ENCODE measurements at regions not wholly inside any gene's neighbourhood (a gene's known extent, or its start where the extent isn't known, plus 50 kb on each side); places are given as distances from the start of the nearest gene placed in this dataset.

GRCh38 chr18:60794802-60795201, 422.2 kb upstream of the MC4R start:
- H3K9ac ChIP-seq (ENCODE audit: low read length): no peak overlapping the region
- H3K4me1 ChIP-seq (ENCODE audit: control insufficient read depth, low read depth, low read length): no peaks in the 10 kb centered on the region
- no peaks in the 10 kb centered on the region for H3K9me3 ChIP-seq (ENCODE audit: control insufficient read depth, low read depth, low read length)
- no peaks in the 10 kb centered on the region for H3K36me3 ChIP-seq (ENCODE audit: control insufficient read depth, low read depth, low read length)
- H3K27ac ChIP-seq (ENCODE audit: low read length): no peak overlapping the region
- H3K4me3 ChIP-seq (ENCODE audit: low read length): no peak overlapping the region
- H3K27me3 ChIP-seq (ENCODE audit: control insufficient read depth, insufficient read depth, low read length): no peaks in the 10 kb centered on the region

- Histone ChIP-seq H3K4me1 (ENCODE audit: control insufficient read depth, low read depth, low read length) (peaks cover 22% of the 10 kb centered on the region), H3K27ac (ENCODE audit: low read length) (peak overlapping the region; percentile 12), H3K9ac (ENCODE audit: low read length) (peak overlapping the region; percentile 30), H3K27me3 (ENCODE audit: control insufficient read depth, insufficient read depth, low read length) (peaks cover 28% of the 10 kb centered on the region), H3K4me3 (ENCODE audit: low read length) (peak overlapping the region; percentile 42), H3K36me3 (ENCODE audit: control insufficient read depth, low read depth, low read length) (no peaks in the 10 kb centered on the region), H3K9me3 (ENCODE audit: control insufficient read depth, low read depth, low read length) (no peaks in the 10 kb centered on the region)
These were observed 431.8 kb upstream of the MC4R start for GRCh38 chr18:60804415-60804814.

- no peak overlapping the region for H3K4me3 ChIP-seq (ENCODE audit: low read length)
- H3K27me3 ChIP-seq (ENCODE audit: control insufficient read depth, insufficient read depth, low read length): peaks cover 28% of the 10 kb centered on the region
- H3K27ac ChIP-seq (ENCODE audit: low read length): no peak overlapping the region
- peaks cover 23% of the 10 kb centered on the region for H3K4me1 ChIP-seq (ENCODE audit: control insufficient read depth, low read depth, low read length)
- no peaks in the 10 kb centered on the region for H3K36me3 ChIP-seq (ENCODE audit: control insufficient read depth, low read depth, low read length)
- no peak overlapping the region for H3K9ac ChIP-seq (ENCODE audit: low read length)
- no peaks in the 10 kb centered on the region for H3K9me3 ChIP-seq (ENCODE audit: control insufficient read depth, low read depth, low read length)
These were observed 437.4 kb upstream of the MC4R start for GRCh38 chr18:60809937-60810336.

- no peaks in the 10 kb centered on the region for H3K9me3 ChIP-seq (ENCODE audit: control insufficient read depth, low read depth, low read length)
- H3K27ac ChIP-seq (ENCODE audit: low read length): no peak overlapping the region
- H3K27me3 ChIP-seq (ENCODE audit: control insufficient read depth, insufficient read depth, low read length): no peaks in the 10 kb centered on the region
- H3K36me3 ChIP-seq (ENCODE audit: control insufficient read depth, low read depth, low read length): no peaks in the 10 kb centered on the region
- H3K4me1 ChIP-seq (ENCODE audit: control insufficient read depth, low read depth, low read length): peaks cover 6% of the 10 kb centered on the region
- no peak overlapping the region for H3K4me3 ChIP-seq (ENCODE audit: low read length)
- no peak overlapping the region for H3K9ac ChIP-seq (ENCODE audit: low read length)
These were observed 440.3 kb upstream of the MC4R start for GRCh38 chr18:60812921-60813320.

- H3K9ac ChIP-seq (ENCODE audit: low read length): no peak overlapping the region
- H3K4me3 ChIP-seq (ENCODE audit: low read length): no peak overlapping the region
- no peaks in the 10 kb centered on the region for H3K36me3 ChIP-seq (ENCODE audit: control insufficient read depth, low read depth, low read length)
- no peaks in the 10 kb centered on the region for H3K4me1 ChIP-seq (ENCODE audit: control insufficient read depth, low read depth, low read length)
- H3K9me3 ChIP-seq (ENCODE audit: control insufficient read depth, low read depth, low read length): no peaks in the 10 kb centered on the region
- H3K27ac ChIP-seq (ENCODE audit: low read length): no peak overlapping the region
- H3K27me3 ChIP-seq (ENCODE audit: control insufficient read depth, insufficient read depth, low read length): no peaks in the 10 kb centered on the region
These were observed 453.8 kb upstream of the MC4R start for GRCh38 chr18:60826346-60826745.

- Histone ChIP-seq H3K9ac (ENCODE audit: low read length) (no peak overlapping the region), H3K4me1 (ENCODE audit: control insufficient read depth, low read depth, low read length) (no peaks in the 10 kb centered on the region), H3K36me3 (ENCODE audit: control insufficient read depth, low read depth, low read length) (no peaks in the 10 kb centered on the region)
These were observed 459.4 kb upstream of the MC4R start for GRCh38 chr18:60831971-60832370.

GRCh38 chr18:60838677-60839076, 466.1 kb upstream of the MC4R start:
- Histone ChIP-seq H3K36me3 (ENCODE audit: control insufficient read depth, low read depth, low read length) (no peaks in the 10 kb centered on the region), H3K9ac (ENCODE audit: low read length) (no peak overlapping the region), H3K4me1 (ENCODE audit: control insufficient read depth, low read depth, low read length) (no peaks in the 10 kb centered on the region), H3K9me3 (ENCODE audit: control insufficient read depth, low read depth, low read length) (no peaks in the 10 kb centered on the region), H3K27me3 (ENCODE audit: control insufficient read depth, insufficient read depth, low read length) (no peaks in the 10 kb centered on the region), H3K27ac (ENCODE audit: low read length) (no peak overlapping the region), H3K4me3 (ENCODE audit: low read length) (no peak overlapping the region)

More at GRCh38 chr18:60831971-60832370, 459.4 kb upstream of the MC4R start:
- H3K4me3 ChIP-seq (ENCODE audit: low read length): no peak overlapping the region
- H3K9me3 ChIP-seq (ENCODE audit: control insufficient read depth, low read depth, low read length): no peaks in the 10 kb centered on the region
- H3K27ac ChIP-seq (ENCODE audit: low read length): no peak overlapping the region
- no peaks in the 10 kb centered on the region for H3K27me3 ChIP-seq (ENCODE audit: control insufficient read depth, insufficient read depth, low read length)

GRCh38 chr18:60846396-60846795, 473.8 kb upstream of the MC4R start:
- no peak overlapping the region for H3K9ac ChIP-seq (ENCODE audit: low read length)
- peaks cover 15% of the 10 kb centered on the region for H3K4me1 ChIP-seq (ENCODE audit: control insufficient read depth, low read depth, low read length)
- no peaks in the 10 kb centered on the region for H3K36me3 ChIP-seq (ENCODE audit: control insufficient read depth, low read depth, low read length)
- H3K9me3 ChIP-seq (ENCODE audit: control insufficient read depth, low read depth, low read length): no peaks in the 10 kb centered on the region
- H3K27me3 ChIP-seq (ENCODE audit: control insufficient read depth, insufficient read depth, low read length): no peaks in the 10 kb centered on the region
- no peak overlapping the region for H3K27ac ChIP-seq (ENCODE audit: low read length)
- no peak overlapping the region for H3K4me3 ChIP-seq (ENCODE audit: low read length)

- no peak overlapping the region for H3K27ac ChIP-seq (ENCODE audit: low read length)
- no peak overlapping the region for H3K4me3 ChIP-seq (ENCODE audit: low read length)
- no peaks in the 10 kb centered on the region for H3K27me3 ChIP-seq (ENCODE audit: control insufficient read depth, insufficient read depth, low read length)
- H3K36me3 ChIP-seq (ENCODE audit: control insufficient read depth, low read depth, low read length): no peaks in the 10 kb centered on the region
- peaks cover 15% of the 10 kb centered on the region for H3K4me1 ChIP-seq (ENCODE audit: control insufficient read depth, low read depth, low read length)
- no peak overlapping the region for H3K9ac ChIP-seq (ENCODE audit: low read length)
- H3K9me3 ChIP-seq (ENCODE audit: control insufficient read depth, low read depth, low read length): no peaks in the 10 kb centered on the region
These were observed 474.9 kb upstream of the MC4R start for GRCh38 chr18:60847517-60847916.

GRCh38 chr18:60861575-60861974, 471.7 kb upstream of the CDH20 start:
- no peaks in the 10 kb centered on the region for H3K9me3 ChIP-seq (ENCODE audit: control insufficient read depth, low read depth, low read length)
- no peak overlapping the region for H3K9ac ChIP-seq (ENCODE audit: low read length)
- no peak overlapping the region for H3K27ac ChIP-seq (ENCODE audit: low read length)
- peaks cover 7% of the 10 kb centered on the region for H3K4me1 ChIP-seq (ENCODE audit: control insufficient read depth, low read depth, low read length)
- H3K27me3 ChIP-seq (ENCODE audit: control insufficient read depth, insufficient read depth, low read length): no peaks in the 10 kb centered on the region
- no peaks in the 10 kb centered on the region for H3K36me3 ChIP-seq (ENCODE audit: control insufficient read depth, low read depth, low read length)
- no peak overlapping the region for H3K4me3 ChIP-seq (ENCODE audit: low read length)

- H3K27ac ChIP-seq (ENCODE audit: low read length): no peak overlapping the region
These were observed 470.2 kb upstream of the CDH20 start for GRCh38 chr18:60862988-60863387.

GRCh38 chr18:60865801-60866200, 467.4 kb upstream of the CDH20 start:
- Histone ChIP-seq H3K36me3 (ENCODE audit: control insufficient read depth, low read depth, low read length) (no peaks in the 10 kb centered on the region), H3K27me3 (ENCODE audit: control insufficient read depth, insufficient read depth, low read length) (no peaks in the 10 kb centered on the region), H3K27ac (ENCODE audit: low read length) (no peak overlapping the region), H3K9ac (ENCODE audit: low read length) (no peak overlapping the region), H3K4me3 (ENCODE audit: low read length) (no peak overlapping the region), H3K9me3 (ENCODE audit: control insufficient read depth, low read depth, low read length) (no peaks in the 10 kb centered on the region), H3K4me1 (ENCODE audit: control insufficient read depth, low read depth, low read length) (peaks cover 7% of the 10 kb centered on the region)

More at GRCh38 chr18:60862988-60863387, 470.2 kb upstream of the CDH20 start:
- H3K4me3 ChIP-seq (ENCODE audit: low read length): no peak overlapping the region
- H3K27me3 ChIP-seq (ENCODE audit: control insufficient read depth, insufficient read depth, low read length): no peaks in the 10 kb centered on the region
- no peaks in the 10 kb centered on the region for H3K36me3 ChIP-seq (ENCODE audit: control insufficient read depth, low read depth, low read length)
- no peaks in the 10 kb centered on the region for H3K9me3 ChIP-seq (ENCODE audit: control insufficient read depth, low read depth, low read length)
- peaks cover 7% of the 10 kb centered on the region for H3K4me1 ChIP-seq (ENCODE audit: control insufficient read depth, low read depth, low read length)
- H3K9ac ChIP-seq (ENCODE audit: low read length): no peak overlapping the region

Data from iPS-18a (cell line).